SK-N-MC (cell line): ENCODE measurements at regions not wholly inside any gene's neighbourhood (a gene's known extent, or its start where the extent isn't known, plus 50 kb on each side); places are given as distances from the start of the nearest gene placed in this dataset.

Experiments used
- EZH2 ChIP-seq: fragments of 200-600 bp; sonication (generic); IDR thresholded peaks from one replicate; pipeline ENCODE4 v1.6.1; 2017; ENCODE audit warnings: antibody characterized with exemption
- FOXP2 ChIP-seq: optimal IDR thresholded peaks from 2 replicates; pipeline ENCODE3; 2011; ENCODE audit warnings: mild to moderate bottlenecking, moderate library complexity; ENCODE audit not compliant: insufficient read depth; ENCODE audit errors: extremely low read length, control extremely low read depth
- POLR2AphosphoS5 ChIP-seq: IDR thresholded peaks from 2 replicates; pipeline ENCODE4 v1.6.1; 2012; ENCODE audit warnings: mild to moderate bottlenecking, low read depth, low read length, borderline replicate concordance

- TF ChIP-seq EZH2, result no peak
- TF ChIP-seq POLR2AphosphoS5, result no peak
- TF ChIP-seq FOXP2, result no peak
Observed at GRCh38 chr5:30686530-30686929, 507.0 kb upstream of the CDH6 start.
